ENCODE measurements at regions not wholly inside any gene's neighbourhood (a gene's known extent, or its start where the extent isn't known, plus 50 kb on each side); places are given as distances from the start of the nearest gene placed in this dataset.

GRCh38 chr3:69439643-69440270 lies 53.9 kb upstream of the FRMD4B start:
- H3K27ac ChIP-seq (ENCODE audit: low read depth, low read length) = no peak overlapping the region
- no peaks in the 10 kb centered on the region for H3K4me1 ChIP-seq (ENCODE audit: control insufficient read depth, low read length)
- H3F3A ChIP-seq (ENCODE audit: control insufficient read depth, insufficient read depth) = no peaks in the 10 kb centered on the region
- H3K27me3 ChIP-seq (ENCODE audit: control insufficient read depth, low read length) = no peaks in the 10 kb centered on the region
- H3K4me2 ChIP-seq (ENCODE audit: low read length) = peak overlapping the region; percentile 35
- no peaks in the 10 kb centered on the region for H3K36me3 ChIP-seq (ENCODE audit: control insufficient read depth, low read length)
- no peaks in the 10 kb centered on the region for H4K20me1 ChIP-seq (ENCODE audit: control insufficient read depth, insufficient read depth, low read depth, low read length)
- H3K9me3 ChIP-seq (ENCODE audit: control insufficient read depth, insufficient read depth, low read length) = no peaks in the 10 kb centered on the region; the same call in 1 of the 2 replicates
- no peak overlapping the region for H3K4me3 ChIP-seq (ENCODE audit: low read length)
- TF ChIP-seq, protein P1, sequence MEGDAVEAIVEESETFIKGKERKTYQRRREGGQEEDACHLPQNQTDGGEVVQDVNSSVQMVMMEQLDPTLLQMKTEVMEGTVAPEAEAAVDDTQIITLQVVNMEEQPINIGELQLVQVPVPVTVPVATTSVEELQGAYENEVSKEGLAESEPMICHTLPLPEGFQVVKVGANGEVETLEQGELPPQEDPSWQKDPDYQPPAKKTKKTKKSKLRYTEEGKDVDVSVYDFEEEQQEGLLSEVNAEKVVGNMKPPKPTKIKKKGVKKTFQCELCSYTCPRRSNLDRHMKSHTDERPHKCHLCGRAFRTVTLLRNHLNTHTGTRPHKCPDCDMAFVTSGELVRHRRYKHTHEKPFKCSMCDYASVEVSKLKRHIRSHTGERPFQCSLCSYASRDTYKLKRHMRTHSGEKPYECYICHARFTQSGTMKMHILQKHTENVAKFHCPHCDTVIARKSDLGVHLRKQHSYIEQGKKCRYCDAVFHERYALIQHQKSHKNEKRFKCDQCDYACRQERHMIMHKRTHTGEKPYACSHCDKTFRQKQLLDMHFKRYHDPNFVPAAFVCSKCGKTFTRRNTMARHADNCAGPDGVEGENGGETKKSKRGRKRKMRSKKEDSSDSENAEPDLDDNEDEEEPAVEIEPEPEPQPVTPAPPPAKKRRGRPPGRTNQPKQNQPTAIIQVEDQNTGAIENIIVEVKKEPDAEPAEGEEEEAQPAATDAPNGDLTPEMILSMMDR (IDR thresholded peaks at IDR 0.05; ENCODE audit: low read depth, low read length, poor library complexity, severe bottlenecking) = peak; percentile 56
- TF ChIP-seq EZH2phosphoT487 (IDR thresholded peaks at IDR 0.05; ENCODE audit: borderline replicate concordance, low read length) = no peak
- H3K9me2 ChIP-seq (replicated peaks; ENCODE audit: control insufficient read depth, low read length) = no peaks in the 10 kb centered on the region
- no peaks in the 10 kb centered on the region for H3K79me2 ChIP-seq (ENCODE audit: control insufficient read depth, low read length)

DNA sequence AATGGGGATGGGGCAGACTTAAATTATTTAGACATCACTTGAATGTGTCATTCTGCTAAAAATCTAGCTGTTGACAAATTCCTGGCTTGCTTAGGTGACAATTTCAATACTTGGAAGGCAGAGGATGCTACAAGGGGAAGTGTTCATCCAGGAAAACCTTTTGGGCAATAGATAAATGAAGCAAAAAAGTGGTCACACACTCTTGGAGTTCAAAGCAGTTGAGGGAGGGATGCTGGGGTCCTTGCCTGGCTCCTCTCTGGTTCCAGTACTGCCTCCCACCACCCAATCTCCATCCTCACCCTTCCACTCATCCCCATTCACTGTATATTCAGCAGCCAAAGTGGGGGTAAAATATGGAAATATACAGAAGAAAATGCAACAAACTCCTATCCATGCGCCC lies 52.6 kb upstream of the FRMD4B start:
- TF ChIP-seq, protein P1 (IDR thresholded peaks at IDR 0.05; ENCODE audit: low read depth, low read length, poor library complexity, severe bottlenecking) = no peak
- no peak for TF ChIP-seq EZH2phosphoT487 (IDR thresholded peaks at IDR 0.05; ENCODE audit: borderline replicate concordance, low read length)

GRCh38 chr3:69435274-69436265 lies 49.7 kb upstream of the FRMD4B start:
- Histone ChIP-seq H3K4me1 (ENCODE audit: control insufficient read depth, low read length) (no peaks in the 10 kb centered on the region), H3K4me2 (ENCODE audit: low read length) (no peak overlapping the region), H3K4me3 (ENCODE audit: low read length) (no peak overlapping the region), H3F3A (ENCODE audit: control insufficient read depth, insufficient read depth) (no peaks in the 10 kb centered on the region), H3K27ac (ENCODE audit: low read depth, low read length) (no peak overlapping the region), H3K27me3 (ENCODE audit: control insufficient read depth, low read length) (no peaks in the 10 kb centered on the region; the same call in 1 of the 2 replicates), H4K20me1 (ENCODE audit: control insufficient read depth, insufficient read depth, low read depth, low read length) (no peaks in the 10 kb centered on the region), H3K9me2 (replicated peaks; ENCODE audit: control insufficient read depth, low read length) (no peaks in the 10 kb centered on the region), H3K9me3 (ENCODE audit: control insufficient read depth, insufficient read depth, low read length) (no peaks in the 10 kb centered on the region), H3K36me3 (ENCODE audit: control insufficient read depth, low read length) (no peaks in the 10 kb centered on the region), H3K79me2 (ENCODE audit: control insufficient read depth, low read length) (no peaks in the 10 kb centered on the region)
- TF ChIP-seq, protein P1 (IDR thresholded peaks at IDR 0.05; ENCODE audit: low read depth, low read length, poor library complexity, severe bottlenecking) = no peak
- no peak for TF ChIP-seq EZH2phosphoT487 (IDR thresholded peaks at IDR 0.05; ENCODE audit: borderline replicate concordance, low read length)

More for the DNA sequence above, 52.6 kb upstream of the FRMD4B start:
- Histone ChIP-seq H3K9me3 (ENCODE audit: control insufficient read depth, insufficient read depth, low read length) (no peaks in the 10 kb centered on the region; the same call in 1 of the 2 replicates), H3K4me3 (ENCODE audit: low read length) (no peak overlapping the region), H3F3A (ENCODE audit: control insufficient read depth, insufficient read depth) (no peaks in the 10 kb centered on the region), H3K36me3 (ENCODE audit: control insufficient read depth, low read length) (no peaks in the 10 kb centered on the region), H3K9me2 (replicated peaks; ENCODE audit: control insufficient read depth, low read length) (no peaks in the 10 kb centered on the region), H3K27me3 (ENCODE audit: control insufficient read depth, low read length) (no peaks in the 10 kb centered on the region), H3K4me1 (ENCODE audit: control insufficient read depth, low read length) (no peaks in the 10 kb centered on the region), H4K20me1 (ENCODE audit: control insufficient read depth, insufficient read depth, low read depth, low read length) (no peaks in the 10 kb centered on the region), H3K27ac (ENCODE audit: low read depth, low read length) (no peak overlapping the region), H3K79me2 (ENCODE audit: control insufficient read depth, low read length) (no peaks in the 10 kb centered on the region), H3K4me2 (ENCODE audit: low read length) (no peak overlapping the region)

Measured in DOHH2 (cell line).